NCI-H748 (cell line): ENCODE measurements at regions not wholly inside any gene's neighbourhood (a gene's known extent, or its start where the extent isn't known, plus 50 kb on each side); places are given as distances from the start of the nearest gene placed in this dataset.
"Not testable (repeated sequence)": the region's sequence is repeated elsewhere in the genome, so short reads cannot be mapped to it uniquely, and the experiment has no call there.

ENCODE experiments used
- DNase-seq: peaks from one replicate; lab custom pipeline; 2025; ENCODE audit not compliant: unreplicated experiment; lab: John Stamatoyannopoulos, UW

GRCh38 chr2:78780864-78781583 is 244.5 kb upstream of the REG3G start:
- no peak for DNase-seq

DNA sequence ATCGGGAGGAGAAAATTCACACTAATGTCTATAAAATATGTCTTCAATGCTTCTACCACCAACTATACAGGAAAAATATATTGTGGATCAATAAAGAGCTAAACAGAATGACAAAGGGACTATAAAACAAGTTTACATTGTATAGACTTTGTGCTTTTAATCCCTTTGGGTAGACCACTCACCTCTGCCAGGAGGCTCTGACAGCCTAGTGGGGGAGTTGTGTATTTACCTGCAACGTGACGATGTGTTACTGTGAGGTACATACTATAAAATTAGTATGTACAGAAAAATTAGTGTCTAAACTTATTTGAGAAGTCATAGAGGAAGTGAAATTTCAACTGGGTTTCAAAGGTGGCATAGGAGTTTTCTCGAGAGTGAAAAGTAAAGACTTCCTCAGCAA is 243.3 kb upstream of the REG3G start:
- DNase-seq = no peak

DNA sequence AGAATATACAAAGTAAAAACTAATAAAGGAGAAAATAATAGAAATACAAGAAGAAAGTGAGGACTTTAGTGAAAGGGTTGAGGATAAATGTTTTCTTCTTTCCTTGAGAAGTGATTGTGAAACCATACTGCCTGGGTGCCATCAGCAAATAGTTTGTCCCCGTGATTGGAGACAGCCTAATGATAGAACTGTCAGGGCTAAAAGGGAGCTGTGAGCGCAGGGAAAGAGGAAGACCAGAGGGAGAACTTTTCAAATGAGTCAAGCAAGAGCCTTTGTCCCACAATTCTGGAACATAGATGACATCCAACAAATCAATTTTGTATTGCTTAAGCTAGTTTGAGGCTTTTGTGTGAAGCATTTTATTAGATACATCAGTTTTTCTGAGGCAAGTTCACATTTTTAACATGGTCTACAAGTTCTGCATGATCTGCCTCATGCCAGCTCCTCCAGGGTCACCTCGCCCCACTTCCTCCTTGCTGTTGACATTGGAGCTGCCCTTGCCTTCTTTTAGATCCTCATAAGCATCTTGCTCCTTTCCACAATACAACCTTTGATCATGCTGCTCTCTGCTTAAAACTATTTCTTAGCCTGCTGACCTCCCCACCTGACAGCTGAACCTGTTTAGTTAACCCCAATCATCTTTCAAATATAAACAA is 213.4 kb upstream of the REG3G start:
- no peak for DNase-seq

DNA sequence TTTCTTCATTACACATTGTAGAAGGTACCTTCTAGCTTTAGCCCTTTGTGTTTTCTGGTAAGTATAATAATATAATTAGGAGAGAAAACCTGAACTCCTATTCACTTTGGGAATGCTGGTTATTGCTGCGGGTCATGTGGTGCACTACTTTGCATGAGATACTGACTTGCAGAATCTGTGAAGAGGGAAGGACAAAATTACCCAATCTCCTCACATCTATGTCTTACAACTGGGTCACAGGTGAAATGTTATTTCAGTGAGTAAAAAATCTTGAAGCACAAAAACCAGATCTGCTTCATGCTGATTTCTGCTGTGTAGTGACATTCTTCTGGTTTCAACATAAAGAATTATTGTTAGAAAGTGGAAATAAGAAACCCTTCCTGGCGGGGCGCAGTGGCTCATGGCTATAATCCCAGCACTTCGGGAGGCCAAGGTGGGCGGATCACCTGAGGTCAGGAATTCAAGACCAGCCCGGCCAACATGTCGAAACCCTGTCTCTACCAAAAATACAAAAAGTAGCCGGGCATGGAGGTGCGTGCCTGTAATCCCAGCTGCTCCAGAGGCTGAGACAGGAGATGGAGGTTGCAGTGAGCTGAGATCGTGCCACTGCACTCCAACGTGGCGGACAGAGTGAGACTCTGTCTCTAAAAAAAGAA is 211.0 kb upstream of the REG3G start:
- DNase-seq = no peak

DNA sequence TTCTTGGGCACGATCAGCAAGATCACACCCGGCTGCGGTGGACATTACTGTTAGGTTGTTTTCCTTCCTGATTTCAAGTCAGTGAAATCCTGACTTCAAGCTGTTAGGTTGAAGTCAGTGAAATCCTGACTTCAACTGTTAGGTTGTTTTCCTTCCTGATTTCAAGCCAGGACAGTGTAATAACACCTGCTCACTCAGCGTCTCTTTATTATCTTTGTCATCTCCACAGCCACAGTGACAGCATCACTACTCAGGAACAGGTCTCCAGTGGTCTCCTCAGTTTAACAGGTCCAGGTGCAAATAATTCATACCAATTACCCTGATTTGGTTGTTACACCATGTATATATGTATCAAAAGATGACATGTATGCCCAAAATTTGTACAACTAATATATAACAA is 208.1 kb upstream of the REG3G start:
- DNase-seq = peak; percentile 66

GRCh38 chr2:78832481-78832880 is 193.0 kb upstream of the REG3G start:
- DNase-seq = no peak

DNA sequence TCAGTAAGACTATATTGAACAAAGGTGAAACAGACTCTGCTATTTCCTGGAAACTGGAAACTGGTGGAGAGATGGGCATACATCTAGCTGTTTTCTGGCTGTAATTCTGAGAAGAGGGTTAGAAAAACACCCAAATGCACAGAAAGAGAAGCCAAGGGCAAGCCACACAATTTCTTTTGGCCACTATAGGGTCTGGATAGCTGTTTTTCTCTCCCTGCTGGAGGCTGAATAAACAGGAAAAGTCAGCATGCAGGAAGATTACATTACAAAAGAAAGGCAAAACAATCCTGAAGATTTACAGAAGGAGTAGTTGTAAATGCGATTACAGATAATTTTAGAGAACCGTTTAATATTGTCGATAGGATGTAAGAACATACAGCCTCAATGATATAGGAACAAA is 186.2 kb upstream of the REG3G start:
- DNase-seq = no peak

GRCh38 chr2:78840311-78840710 is 185.2 kb upstream of the REG3G start:
- DNase-seq = not testable (repeated sequence)

DNA sequence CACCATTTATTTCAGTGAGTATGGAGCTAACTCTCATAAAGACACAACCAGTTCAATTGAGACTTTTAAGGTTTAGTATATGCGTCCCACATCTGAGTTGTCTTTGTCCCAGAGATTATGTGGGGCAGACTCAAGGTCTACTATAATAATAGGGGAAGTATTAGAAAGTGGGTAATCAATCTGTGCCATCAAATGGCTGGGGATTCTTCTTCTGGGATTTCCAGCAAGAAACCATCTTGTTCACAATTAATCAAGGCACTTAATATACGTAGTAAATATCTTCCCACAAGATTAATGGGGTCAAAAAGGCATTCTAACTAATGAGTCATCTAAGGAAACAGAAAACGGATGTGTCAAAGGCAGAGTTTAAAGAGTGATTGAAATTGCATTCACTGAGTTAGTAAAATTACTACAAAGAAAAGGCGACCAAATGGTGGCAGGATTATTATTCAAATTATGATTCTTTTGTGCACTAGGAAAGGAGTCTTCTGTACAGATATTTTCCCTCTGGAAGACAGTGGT is 179.8 kb upstream of the REG3G start:
- DNase-seq = no peak

- peak; percentile 52 for DNase-seq
Measured at GRCh38 chr2:78861546-78861945, 164.0 kb upstream of the REG3G start.

DNA sequence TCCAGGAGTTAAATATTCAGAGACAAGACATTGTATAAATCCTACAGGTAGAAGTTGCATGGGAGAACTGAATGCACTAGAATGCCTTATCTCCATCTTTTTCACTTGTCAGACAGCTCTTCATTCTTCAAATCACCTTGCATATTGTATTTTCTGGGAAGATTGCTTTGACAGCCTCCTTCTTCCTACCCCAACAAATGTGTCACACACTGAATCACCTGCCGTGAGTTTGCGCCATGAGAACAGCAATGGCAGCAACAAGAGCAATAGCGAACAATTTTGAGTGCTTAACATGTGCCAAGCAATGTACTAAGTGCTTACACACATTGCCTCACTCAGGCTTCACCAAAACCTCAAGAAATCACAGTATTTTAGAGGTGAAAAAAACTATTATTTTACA is 161.3 kb upstream of the REG3G start:
- DNase-seq = no peak

DNA sequence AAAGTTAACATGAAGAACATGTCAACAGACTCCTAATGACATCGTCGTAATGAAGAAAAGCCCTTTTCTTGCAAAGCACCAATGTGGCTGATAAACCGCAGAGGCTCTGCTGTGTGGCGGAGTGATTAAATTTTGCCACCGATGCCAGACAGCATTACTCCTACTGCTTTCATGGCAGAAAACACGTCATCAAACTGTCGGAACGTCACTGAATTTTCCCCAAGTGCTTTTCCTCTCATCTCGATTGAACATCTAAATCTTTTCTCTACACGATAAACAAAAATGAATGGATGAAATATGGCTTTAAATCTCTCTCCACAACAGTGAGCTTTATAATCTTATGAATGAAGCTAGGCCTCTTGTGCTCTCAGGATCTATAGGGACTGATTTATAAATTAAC is 159.8 kb upstream of the REG3G start:
- DNase-seq = no peak

- DNase-seq = no peak
Measured at GRCh38 chr2:78870343-78870967, 155.0 kb upstream of the REG3G start.

GRCh38 chr2:78873526-78873925 is 152.0 kb upstream of the REG3G start:
- DNase-seq = no peak

GRCh38 chr2:78876316-78876688 is 149.2 kb upstream of the REG3G start:
- DNase-seq = peak; percentile 8

GRCh38 chr2:78887446-78887845 is 138.1 kb upstream of the REG3G start:
- no peak for DNase-seq

- DNase-seq = no peak
Measured at GRCh38 chr2:78890935-78891334, 134.6 kb upstream of the REG3G start.

DNA sequence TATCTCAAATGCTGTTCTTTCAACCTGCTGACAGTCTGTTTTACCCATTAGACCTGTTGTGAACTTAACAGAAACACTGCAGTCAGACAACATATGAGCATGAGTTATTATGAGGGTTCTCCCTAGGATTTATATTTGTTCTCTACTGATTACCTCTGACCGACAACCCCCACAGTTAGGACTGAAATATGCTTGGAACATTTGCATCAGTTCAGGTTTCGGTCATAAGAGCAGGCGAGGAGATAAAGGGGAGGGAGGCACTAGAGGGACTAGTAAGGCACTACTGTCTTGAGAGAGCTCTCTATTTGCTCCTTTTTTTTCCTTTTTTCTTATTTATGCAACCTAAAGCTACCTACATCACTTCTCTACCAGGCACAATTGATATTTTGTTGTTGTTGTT is 133.2 kb upstream of the REG3G start:
- DNase-seq = no peak

GRCh38 chr2:78895022-78895421 is 130.5 kb upstream of the REG3G start:
- DNase-seq = no peak

- no peak for DNase-seq
Measured at GRCh38 chr2:78896536-78896935, 129.0 kb upstream of the REG3G start.

GRCh38 chr2:78907089-78907488 is 118.4 kb upstream of the REG3G start:
- DNase-seq = no peak

DNA sequence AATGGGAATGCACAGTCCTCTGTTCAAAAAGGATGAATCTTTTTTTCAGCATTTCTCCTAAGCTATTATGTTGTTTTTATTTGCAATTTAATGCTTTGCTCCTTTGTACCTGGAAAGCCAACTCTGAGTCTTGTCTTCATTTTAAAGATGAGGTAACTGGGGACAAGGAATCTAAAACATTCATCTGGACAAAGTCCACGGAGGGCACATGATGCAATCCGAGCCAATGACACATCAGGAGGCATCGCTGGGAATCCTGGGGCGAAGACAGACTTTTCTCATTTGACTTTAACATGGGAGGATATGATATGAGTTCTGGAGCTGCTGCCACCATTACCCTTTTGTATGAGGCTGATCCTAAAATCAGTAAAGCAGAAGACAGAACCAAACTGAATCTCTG is 116.5 kb upstream of the REG3G start:
- no peak for DNase-seq
